Mucosa of descending colon (tissue), 3 donors: ENCODE measurements at regions not wholly inside any gene's neighbourhood (a gene's known extent, or its start where the extent isn't known, plus 50 kb on each side); places are given as distances from the start of the nearest gene placed in this dataset.

Experiments used
- ATAC-seq: fragments of 200-7000 bp; cut with Tn5 transposase; one replicate; pipeline ENCODE4 v1.9.1; 2020; ENCODE audit warnings: mild to moderate bottlenecking, moderate library complexity
- DNase-seq, 3 donors: peaks; one replicate each; pipeline ENCODE4 v3.0.0-alpha.2; 2020
- H3K36me3 ChIP-seq: fragments of 200-600 bp; one replicate; pipeline ENCODE4 v1.8.0; 2021; ENCODE audit warnings: low read depth, mild to moderate bottlenecking
- H3K4me1 ChIP-seq: fragments of 200-600 bp; one replicate; pipeline ENCODE4 v1.8.0; 2021; ENCODE audit warnings: low read depth, mild to moderate bottlenecking
- H3K4me3 ChIP-seq: fragments of 200-600 bp; one replicate; pipeline ENCODE4 v1.8.0; 2021; ENCODE audit warnings: mild to moderate bottlenecking
- H3K9me3 ChIP-seq: fragments of 200-600 bp; one replicate; pipeline ENCODE4 v1.8.0; 2021; ENCODE audit warnings: mild to moderate bottlenecking
- CTCF ChIP-seq: fragments of 200-600 bp; IDR thresholded peaks from one replicate; pipeline ENCODE4 v1.8.0; 2022; ENCODE audit warnings: antibody characterized with exemption, mild to moderate bottlenecking
- intact Hi-C, 2 donors: fragments of 100-400 bp; cut with DNase I in 1 of 2; cut with micrococcal nuclease in 1 of 2; formaldehyde crosslinking; loops; one replicate each; pipeline versions ENCODE4 v1.11.0 to v1.11.1; 2022; cut with DNase I, micrococcal nuclease
- donor health status: DM: no; HTN: no; CAD: no; lungs with moderate emphysema.
- donor health status: DM: no; HTN: no; CAD: no.
- donor health status: DM: no; HTN: yes; CAD: no.

GRCh38 chr1:87961992-87962391 is 633.3 kb downstream of the LMO4 start:
- ATAC-seq (no peak), DNase-seq (no peak)
- Histone ChIP-seq H3K4me1 (no peaks in the 10 kb centered on the region), H3K4me3 (no peak overlapping the region), H3K36me3 (no peaks in the 10 kb centered on the region), H3K9me3 (no peaks in the 10 kb centered on the region)
- TF ChIP-seq CTCF: no peak
- intact Hi-C loops: no loop called here

- no peaks in the 10 kb centered on the region for H3K4me1 ChIP-seq
- DNase-seq: no peak
- H3K9me3 ChIP-seq: no peaks in the 10 kb centered on the region
- no peak for TF ChIP-seq CTCF
- intact Hi-C loops: no loop called here
- no peak overlapping the region for H3K4me3 ChIP-seq
- ATAC-seq: no peak
- H3K36me3 ChIP-seq: no peaks in the 10 kb centered on the region
Measured at GRCh38 chr1:87963556-87963955, 634.9 kb downstream of the LMO4 start.

DNA sequence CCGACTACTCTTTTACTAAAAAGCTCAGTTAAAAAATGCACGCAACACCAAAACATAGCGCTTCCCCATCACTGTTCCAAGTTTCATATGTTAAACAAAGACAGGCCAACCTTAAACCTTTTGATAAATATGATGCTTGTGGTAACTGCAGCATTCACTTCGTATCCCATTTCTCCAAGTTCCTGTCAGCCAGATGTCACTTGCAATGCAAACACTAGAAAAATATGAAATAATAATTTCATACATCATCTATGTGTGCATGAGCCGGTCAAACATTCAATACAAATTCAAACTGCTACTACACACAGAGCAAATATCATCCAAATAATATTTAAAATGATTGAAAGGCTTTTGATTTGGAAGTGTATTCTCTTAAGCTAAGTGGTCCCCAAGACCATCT is 636.5 kb downstream of the LMO4 start:
- TF ChIP-seq CTCF: no peak

DNA sequence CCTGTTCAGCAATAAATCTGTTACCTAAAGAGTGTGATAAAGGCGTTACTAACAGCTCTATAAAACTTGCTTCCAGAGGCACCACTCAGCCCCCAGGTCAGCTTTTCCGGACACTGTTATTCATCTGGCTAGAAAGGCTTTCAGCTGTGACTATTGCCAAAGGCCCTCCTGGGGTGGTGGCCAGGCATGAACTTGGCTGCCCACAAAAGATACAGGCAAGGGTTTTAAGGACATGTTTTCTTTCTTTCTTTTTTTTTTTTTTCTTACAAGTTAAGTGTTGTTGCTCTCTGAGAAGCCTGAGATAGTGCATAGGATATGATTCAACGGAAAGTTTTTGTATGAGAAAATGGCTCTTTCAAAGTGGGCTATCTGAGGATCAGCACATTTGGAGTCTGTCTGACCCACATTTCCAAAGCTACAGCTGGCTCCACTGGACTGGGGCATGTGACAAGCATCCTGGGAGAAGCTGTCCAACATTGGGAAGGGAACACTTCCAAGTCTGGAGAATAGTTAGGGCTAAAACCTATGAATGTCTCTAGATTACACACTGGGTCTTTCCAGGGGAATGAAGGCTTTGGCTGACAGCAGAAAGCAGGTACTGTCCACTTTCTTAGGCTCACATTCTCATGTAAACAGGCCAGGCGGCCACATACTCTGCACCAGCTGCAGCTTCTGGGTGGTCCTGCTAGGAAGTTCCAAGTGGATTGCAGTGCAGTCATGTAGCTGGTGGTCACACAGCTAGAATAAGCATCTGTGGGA is 639.7 kb downstream of the LMO4 start:
- ATAC-seq: peak; percentile 14
- peak in 2 of 3 donors; percentile 17 to 23 for DNase-seq
- intact Hi-C loops: no loop called here

More for the DNA sequence above, 636.5 kb downstream of the LMO4 start:
- DNase-seq (no peak), ATAC-seq (no peak)
- H3K9me3 ChIP-seq: no peaks in the 10 kb centered on the region
- no peak overlapping the region for H3K4me3 ChIP-seq
- H3K36me3 ChIP-seq: no peaks in the 10 kb centered on the region
- no peaks in the 10 kb centered on the region for H3K4me1 ChIP-seq
- intact Hi-C loops: no loop called here

GRCh38 chr1:87969040-87969439 is 640.4 kb downstream of the LMO4 start:
- intact Hi-C loops: no loop called here
- ATAC-seq (no peak), DNase-seq (no peak)
- no peaks in the 10 kb centered on the region for H3K9me3 ChIP-seq
- no peak overlapping the region for H3K4me3 ChIP-seq
- H3K36me3 ChIP-seq: no peaks in the 10 kb centered on the region
- H3K4me1 ChIP-seq: no peaks in the 10 kb centered on the region
- no peak for TF ChIP-seq CTCF

More for the DNA sequence above, 639.7 kb downstream of the LMO4 start:
- no peak for TF ChIP-seq CTCF
- no peaks in the 10 kb centered on the region for H3K4me1 ChIP-seq
- no peaks in the 10 kb centered on the region for H3K9me3 ChIP-seq
- no peaks in the 10 kb centered on the region for H3K36me3 ChIP-seq
- H3K4me3 ChIP-seq: no peak overlapping the region

- no peaks in the 10 kb centered on the region for H3K9me3 ChIP-seq
- ATAC-seq (no peak), DNase-seq (no peak)
- no peak for TF ChIP-seq CTCF
- no peaks in the 10 kb centered on the region for H3K4me1 ChIP-seq
- no peak overlapping the region for H3K4me3 ChIP-seq
- intact Hi-C loops: no loop called here
- H3K36me3 ChIP-seq: no peaks in the 10 kb centered on the region
Measured at GRCh38 chr1:87972811-87973210, 644.1 kb downstream of the LMO4 start.
